A172 (cell line): ENCODE measurements at regions not wholly inside any gene's neighbourhood (a gene's known extent, or its start where the extent isn't known, plus 50 kb on each side); places are given as distances from the start of the nearest gene placed in this dataset.

Source experiments
- DNase-seq: peaks from one replicate; pipeline ENCODE4 v3.0.0-alpha.2; 2015; ENCODE audit warnings: low spot score

DNA sequence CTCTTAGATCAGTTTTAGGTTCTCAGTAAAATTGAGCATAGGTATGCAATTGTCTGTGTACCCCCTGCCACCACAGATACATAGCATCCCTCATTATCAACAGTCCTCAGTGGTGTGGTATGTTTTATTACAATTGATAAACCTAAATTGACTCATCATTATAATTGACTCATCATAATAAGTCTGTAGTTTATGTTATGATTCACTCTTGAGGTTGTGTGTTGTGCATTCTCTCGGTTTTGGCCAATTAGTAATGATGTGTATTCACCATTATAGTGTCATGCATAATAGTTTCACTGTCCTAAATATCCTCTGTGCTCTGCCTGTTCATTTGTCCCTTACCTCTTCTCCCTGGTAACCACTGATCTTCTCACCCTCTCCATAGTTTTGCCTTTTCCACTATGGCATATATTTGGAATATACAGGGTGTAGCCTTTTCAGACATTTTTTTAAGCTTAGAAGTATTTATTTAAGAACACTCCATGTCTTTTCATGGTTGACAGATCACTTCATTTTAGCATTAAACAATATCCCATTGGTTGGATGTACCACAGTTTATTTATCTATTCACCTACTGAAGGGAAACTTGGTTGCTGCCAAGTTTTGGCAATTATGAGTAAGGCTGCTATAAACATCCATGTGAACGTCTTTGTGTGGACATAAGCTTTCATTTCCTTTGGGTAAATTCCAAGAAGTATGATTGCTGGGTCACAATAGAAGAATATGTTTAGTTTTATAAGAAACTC lies 1620.6 kb upstream of the MIR17HG start:
- peak; percentile 65 for DNase-seq

GRCh38 chr13:89733829-89734228 lies 1613.7 kb upstream of the MIR17HG start:
- DNase-seq: no peak

DNA sequence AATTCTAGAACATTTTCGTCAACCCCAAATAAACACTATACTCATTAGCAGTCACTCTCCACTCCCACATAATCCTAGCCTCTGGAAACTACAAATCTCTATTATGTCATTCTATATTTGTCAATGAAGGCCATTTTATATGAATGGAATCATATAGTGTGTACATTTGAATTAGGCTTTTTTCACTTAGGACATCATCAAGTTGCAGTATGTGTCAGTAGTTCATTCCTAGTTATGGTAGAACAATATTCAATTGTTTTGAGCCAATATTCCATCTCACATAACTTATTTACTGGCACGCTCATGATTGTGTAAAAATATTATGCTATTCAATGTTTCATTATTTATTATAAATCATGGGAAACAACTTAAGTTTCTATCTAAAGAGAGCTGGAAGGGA lies 1610.4 kb upstream of the MIR17HG start:
- DNase-seq: no peak

DNA sequence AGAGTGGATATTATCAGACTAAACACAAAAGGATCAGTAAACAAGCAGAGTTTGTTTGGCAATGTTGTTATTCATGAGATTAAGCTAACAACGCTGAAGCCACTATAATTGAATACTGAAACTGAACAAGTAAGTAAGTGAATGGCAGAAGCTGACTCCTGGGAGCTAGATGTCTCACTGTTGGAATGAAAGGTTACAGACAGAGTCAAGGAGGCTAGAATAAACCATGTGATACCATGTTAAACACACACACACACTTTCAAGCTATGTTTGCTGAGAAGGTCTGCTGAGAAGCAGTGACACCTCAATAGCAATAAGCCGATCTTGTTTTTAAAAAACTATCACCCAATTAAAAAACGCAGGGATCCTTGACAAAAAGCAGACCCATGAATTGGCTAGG lies 1609.4 kb upstream of the MIR17HG start:
- no peak for DNase-seq

- DNase-seq: no peak
Observed at GRCh38 chr13:89740994-89741685, 1606.3 kb upstream of the MIR17HG start.

- DNase-seq: no peak
Observed at GRCh38 chr13:89746554-89746953, 1600.9 kb upstream of the MIR17HG start.

- DNase-seq: no peak
Observed at GRCh38 chr13:89748716-89749115, 1598.8 kb upstream of the MIR17HG start.

- no peak for DNase-seq
Observed at GRCh38 chr13:89749888-89750287, 1597.6 kb upstream of the MIR17HG start.

DNA sequence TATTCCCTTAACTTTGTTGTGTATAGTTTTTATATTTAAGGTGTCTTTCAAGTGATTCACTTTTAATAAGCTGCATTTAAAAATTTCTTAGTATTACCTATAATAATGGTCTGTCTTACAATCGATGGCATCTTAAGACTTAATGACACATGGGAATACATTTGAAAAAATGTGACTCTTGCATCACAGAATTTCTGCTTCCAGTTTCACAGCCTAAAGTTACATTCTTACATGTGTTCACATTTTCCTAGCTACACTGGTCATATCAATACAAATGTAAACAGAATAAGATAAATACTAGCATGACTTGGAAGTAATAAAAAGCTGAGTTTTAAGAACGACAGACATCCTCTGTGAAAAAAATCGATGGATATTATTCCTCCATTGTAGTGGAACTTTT lies 1597.1 kb upstream of the MIR17HG start:
- DNase-seq: no peak

- no peak for DNase-seq
Observed at GRCh38 chr13:89751432-89751930, 1596.0 kb upstream of the MIR17HG start.

DNA sequence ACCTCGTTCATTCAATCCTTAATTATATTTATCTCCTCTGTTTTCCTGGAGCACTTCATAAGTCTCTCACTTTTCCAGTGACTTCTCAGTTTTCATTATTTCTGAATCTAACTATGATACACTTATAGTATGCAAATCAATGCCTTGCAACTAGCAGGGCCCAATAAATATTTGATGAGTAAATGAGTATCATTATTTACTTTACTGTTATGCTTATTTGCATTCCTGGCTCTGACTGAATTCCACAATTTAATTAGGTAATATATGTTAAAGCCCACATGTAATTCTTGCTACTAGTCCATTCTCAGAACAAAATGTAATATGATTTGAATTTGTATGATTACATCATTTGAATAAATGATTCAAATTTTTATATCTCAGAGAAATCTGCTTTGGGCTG lies 1595.1 kb upstream of the MIR17HG start:
- no peak for DNase-seq

DNA sequence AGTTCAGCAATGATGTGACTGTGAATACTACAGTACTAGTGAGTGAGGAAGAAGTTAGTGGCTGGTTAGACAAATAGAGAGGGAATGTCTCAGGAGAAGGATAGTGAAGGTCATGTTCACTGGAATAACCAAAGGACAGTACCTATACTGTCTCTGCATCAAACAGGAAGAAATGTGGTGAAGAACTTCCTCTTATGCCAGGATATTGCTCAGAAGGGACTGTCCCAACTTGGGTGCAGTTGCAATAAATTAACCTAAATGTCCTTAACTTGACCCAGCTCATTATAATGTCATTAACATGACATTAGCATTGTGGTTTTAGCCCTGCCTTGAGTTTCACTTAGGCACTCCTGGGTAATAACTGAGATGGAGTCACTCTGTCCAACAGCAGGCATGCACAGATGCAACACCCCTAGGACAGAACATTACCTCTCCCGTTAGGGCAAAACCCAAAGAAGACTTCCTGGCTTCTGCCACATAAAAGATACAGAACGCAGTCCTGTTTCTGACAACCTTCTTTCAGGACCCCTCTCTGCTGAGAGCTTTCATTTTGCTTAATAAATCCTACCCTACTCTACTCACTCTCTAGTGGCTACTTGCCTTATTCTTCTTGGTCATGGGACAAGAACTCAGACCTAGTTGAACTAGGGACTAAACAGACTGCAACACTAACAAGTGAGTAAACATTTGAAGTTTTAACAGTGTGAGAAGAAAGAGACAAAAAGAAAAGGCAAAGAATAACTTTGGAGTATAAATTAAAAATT lies 1591.6 kb upstream of the MIR17HG start:
- no peak for DNase-seq

DNA sequence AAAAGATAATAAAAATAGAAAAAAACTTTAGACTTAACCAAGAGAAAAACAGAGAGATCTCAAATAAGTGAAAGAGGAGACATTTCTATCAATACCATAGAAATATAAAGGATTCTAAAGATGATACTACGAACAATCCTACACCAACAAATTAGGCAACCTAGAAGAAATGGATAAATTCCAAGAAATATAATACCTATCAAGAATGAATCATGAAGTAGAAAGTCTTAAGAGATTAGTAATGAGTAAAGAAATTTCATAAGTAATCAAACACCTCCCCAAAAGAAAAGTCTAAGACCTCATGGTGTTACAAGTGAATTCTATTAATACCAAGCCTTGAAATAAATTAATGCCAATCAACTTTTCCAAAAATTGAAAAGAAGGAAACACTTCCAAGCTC lies 1584.5 kb upstream of the MIR17HG start:
- no peak for DNase-seq

DNA sequence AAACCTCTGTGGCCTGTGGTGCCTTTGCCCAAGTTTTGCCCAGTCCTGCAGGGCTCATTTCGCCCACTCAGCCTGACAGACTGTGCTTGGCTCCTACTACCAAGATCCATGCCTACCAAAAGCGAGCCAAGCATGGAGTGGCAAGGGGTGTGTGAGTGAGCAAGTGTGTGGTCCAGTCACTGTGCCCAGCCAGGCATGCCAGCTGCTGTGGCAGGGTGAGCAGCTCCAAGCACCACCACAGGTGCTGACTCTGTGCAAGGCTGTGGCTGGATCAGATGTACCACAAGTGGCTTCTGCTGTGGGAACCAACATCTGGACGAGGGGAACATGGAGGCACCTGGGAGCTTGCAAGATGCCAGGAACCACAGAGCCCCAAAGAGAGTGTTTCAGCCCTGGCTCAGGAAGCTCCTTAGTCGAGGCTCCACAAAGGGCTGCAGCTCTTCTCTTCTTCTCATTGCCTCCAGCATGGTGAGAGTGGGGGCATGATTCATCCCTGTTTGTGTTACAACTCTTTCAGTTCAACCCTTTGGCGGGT lies 1564.2 kb upstream of the MIR17HG start:
- no peak for DNase-seq

DNA sequence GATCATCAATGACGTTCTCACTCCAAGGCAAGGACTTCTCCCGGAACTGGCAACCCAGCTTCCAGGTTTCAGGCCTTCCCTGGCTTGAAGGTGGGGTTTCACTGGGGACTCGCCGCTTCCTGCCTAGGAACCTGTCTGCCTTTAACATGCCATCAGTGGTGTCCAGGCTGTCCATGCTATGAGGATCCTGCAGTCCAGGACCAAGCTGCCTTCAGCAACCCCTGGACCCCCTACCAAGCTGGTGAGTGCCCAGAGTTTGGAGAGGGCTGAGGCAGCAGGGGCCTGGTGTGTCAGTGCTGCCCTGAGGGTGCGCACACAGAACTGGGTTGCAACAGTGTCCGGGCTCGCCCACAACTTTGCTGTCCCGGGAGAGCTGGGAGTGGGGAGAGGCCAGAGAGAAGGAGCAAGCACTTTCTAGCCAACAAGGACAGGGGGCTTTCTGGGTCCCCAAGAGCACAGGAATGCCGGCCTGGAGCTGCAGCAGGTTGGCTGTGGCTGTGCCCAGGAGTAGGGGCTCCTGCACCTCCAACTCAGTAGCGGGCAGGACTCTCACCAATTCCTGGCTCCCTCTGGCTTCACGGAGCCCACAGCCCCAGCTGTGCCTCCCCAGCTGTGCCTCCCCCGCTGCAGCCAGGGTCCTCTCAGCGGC lies 1563.2 kb upstream of the MIR17HG start:
- DNase-seq: no peak

DNA sequence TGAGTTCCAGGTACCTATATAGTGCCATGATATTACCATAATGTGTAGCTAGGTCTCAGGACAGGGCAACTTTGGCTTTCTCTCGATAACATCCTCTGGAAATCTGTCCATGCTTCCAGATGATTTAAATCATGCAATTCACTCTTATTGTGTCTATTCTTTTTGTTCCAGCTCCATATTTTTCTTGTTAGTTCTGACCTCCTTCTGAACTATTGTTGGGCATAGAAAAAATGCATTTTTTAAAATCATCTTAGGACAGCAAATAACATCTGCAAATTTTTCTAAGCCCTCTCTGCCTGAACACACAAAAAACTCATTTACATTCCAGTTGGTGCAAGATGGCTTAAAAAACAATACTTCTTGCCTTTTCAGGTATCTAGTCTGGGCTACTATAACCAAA lies 1561.0 kb upstream of the MIR17HG start:
- no peak for DNase-seq

GRCh38 chr13:89790696-89791095 lies 1556.8 kb upstream of the MIR17HG start:
- DNase-seq: no peak

GRCh38 chr13:89791971-89792630 lies 1555.4 kb upstream of the MIR17HG start:
- no peak for DNase-seq

GRCh38 chr13:89796196-89796595 lies 1551.3 kb upstream of the MIR17HG start:
- DNase-seq: peak; percentile 3

GRCh38 chr13:89803839-89804238 lies 1543.6 kb upstream of the MIR17HG start:
- no peak for DNase-seq

GRCh38 chr13:89806594-89806993 lies 1540.9 kb upstream of the MIR17HG start:
- DNase-seq: no peak
